Neural progenitor cell (in vitro differentiated cells): ENCODE measurements at regions not wholly inside any gene's neighbourhood (a gene's known extent, or its start where the extent isn't known, plus 50 kb on each side); places are given as distances from the start of the nearest gene placed in this dataset.

Experiments used
- DNase-seq: peaks from one replicate; pipeline ENCODE4 v3.0.0-alpha.2; 2016; ENCODE audit warnings: low spot score
- H2AFZ ChIP-seq: fragments of 200-600 bp; sonication (generic); replicated peaks from 2 replicates; pipeline ENCODE4 v1.6.1; 2016; ENCODE audit warnings: antibody characterized with exemption
- H3F3A ChIP-seq: fragments of 200-600 bp; sonication (generic); 2 replicates; pipeline ENCODE4 v1.6.1; 2016; ENCODE audit warnings: antibody characterized with exemption, low read depth
- H3K27ac ChIP-seq: fragments of 200-600 bp; sonication (generic); 2 replicates; pipeline ENCODE4 v1.5.1; 2016; ENCODE audit warnings: mild to moderate bottlenecking
- H3K27me3 ChIP-seq: fragments of 200-600 bp; sonication (generic); 2 replicates; pipeline ENCODE4 v1.6.1; 2016; ENCODE audit warnings: mild to moderate bottlenecking, moderate library complexity
- H3K36me3 ChIP-seq: fragments of 200-600 bp; sonication (generic); 2 replicates; pipeline ENCODE4 v1.5.1; 2016
- H3K4me1 ChIP-seq: fragments of 200-600 bp; sonication (generic); 2 replicates; pipeline ENCODE4 v1.6.1; 2016; ENCODE audit warnings: mixed run types
- H3K4me2 ChIP-seq: fragments of 200-600 bp; sonication (generic); 2 replicates; pipeline ENCODE4 v1.6.1; 2016
- H3K4me3 ChIP-seq: fragments of 200-600 bp; sonication (generic); 2 replicates; pipeline ENCODE4 v1.5.1; 2016
- H3K79me2 ChIP-seq: fragments of 200-600 bp; sonication (generic); 2 replicates; pipeline ENCODE4 v1.6.1; 2016; ENCODE audit warnings: low read depth
- H3K9ac ChIP-seq: fragments of 200-600 bp; sonication (generic); 2 replicates; pipeline ENCODE4 v1.6.1; 2016
- H3K9me3 ChIP-seq: fragments of 200-600 bp; sonication (generic); 2 replicates; pipeline ENCODE4 v1.5.1; 2016; ENCODE audit warnings: low read depth
- H4K20me1 ChIP-seq: fragments of 200-600 bp; sonication (generic); 2 replicates; pipeline ENCODE4 v1.6.1; 2016; ENCODE audit warnings: low read depth
- H3K27ac Mint-ChIP-seq: 3 replicates; pipeline ENCODE4 v1.8.0; 2021; ENCODE audit warnings: mixed read lengths
- H3K27me3 Mint-ChIP-seq: 2 replicates; pipeline ENCODE4 v1.8.0; 2022; ENCODE audit warnings: low read depth, mild to moderate bottlenecking, inconsistent platforms, moderate library complexity, mixed read lengths; ENCODE audit not compliant: insufficient read depth
- H3K36me3 Mint-ChIP-seq: 3 replicates; pipeline ENCODE4 v1.8.0; 2021; ENCODE audit warnings: mixed read lengths
- H3K4me1 Mint-ChIP-seq: 3 replicates; pipeline ENCODE4 v1.8.0; 2021; ENCODE audit warnings: mixed read lengths
- H3K4me3 Mint-ChIP-seq: 3 replicates; pipeline ENCODE4 v1.8.0; 2021; ENCODE audit warnings: mild to moderate bottlenecking, moderate library complexity, mixed read lengths
- H3K9me3 Mint-ChIP-seq: 3 replicates; pipeline ENCODE4 v1.8.0; 2020; ENCODE audit warnings: mixed read lengths
- EZH2 ChIP-seq: fragments of 200-600 bp; sonication (generic); IDR thresholded peaks from 2 replicates; pipeline ENCODE4 v1.6.1; 2017; ENCODE audit warnings: antibody characterized with exemption, mild to moderate bottlenecking, moderate library complexity
- EZH2phosphoT487 ChIP-seq: fragments of 200-600 bp; sonication (generic); IDR thresholded peaks from 2 replicates; pipeline ENCODE4 v1.6.1; 2017; ENCODE audit warnings: antibody characterized with exemption
- TF ChIP-seq, protein P1 (sequence below): fragments of 200-600 bp; sonication (generic); IDR thresholded peaks from 2 replicates; pipeline ENCODE4 v1.5.1; 2017; ENCODE audit warnings: antibody characterized with exemption, mild to moderate bottlenecking

GRCh38 chr1:219755234-219755633 is 142.3 kb upstream of the ZC3H11B start:
- H2AFZ ChIP-seq: no peak overlapping the region
- H3K36me3 ChIP-seq: no peaks in the 10 kb centered on the region
- Mint-ChIP-seq H3K9me3 (no peaks in the 10 kb centered on the region), H3K4me3 (no peak overlapping the region), H3K36me3 (no peaks in the 10 kb centered on the region), H3K4me1 (peaks cover 14% of the 10 kb centered on the region), H3K27me3 (peaks cover 3% of the 10 kb centered on the region), H3K27ac (no peak overlapping the region)
- no peaks in the 10 kb centered on the region for H4K20me1 ChIP-seq
- TF ChIP-seq EZH2phosphoT487 (no peak), EZH2 (no peak)
- TF ChIP-seq, protein P1, sequence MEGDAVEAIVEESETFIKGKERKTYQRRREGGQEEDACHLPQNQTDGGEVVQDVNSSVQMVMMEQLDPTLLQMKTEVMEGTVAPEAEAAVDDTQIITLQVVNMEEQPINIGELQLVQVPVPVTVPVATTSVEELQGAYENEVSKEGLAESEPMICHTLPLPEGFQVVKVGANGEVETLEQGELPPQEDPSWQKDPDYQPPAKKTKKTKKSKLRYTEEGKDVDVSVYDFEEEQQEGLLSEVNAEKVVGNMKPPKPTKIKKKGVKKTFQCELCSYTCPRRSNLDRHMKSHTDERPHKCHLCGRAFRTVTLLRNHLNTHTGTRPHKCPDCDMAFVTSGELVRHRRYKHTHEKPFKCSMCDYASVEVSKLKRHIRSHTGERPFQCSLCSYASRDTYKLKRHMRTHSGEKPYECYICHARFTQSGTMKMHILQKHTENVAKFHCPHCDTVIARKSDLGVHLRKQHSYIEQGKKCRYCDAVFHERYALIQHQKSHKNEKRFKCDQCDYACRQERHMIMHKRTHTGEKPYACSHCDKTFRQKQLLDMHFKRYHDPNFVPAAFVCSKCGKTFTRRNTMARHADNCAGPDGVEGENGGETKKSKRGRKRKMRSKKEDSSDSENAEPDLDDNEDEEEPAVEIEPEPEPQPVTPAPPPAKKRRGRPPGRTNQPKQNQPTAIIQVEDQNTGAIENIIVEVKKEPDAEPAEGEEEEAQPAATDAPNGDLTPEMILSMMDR: no peak
- H3K4me1 ChIP-seq: no peaks in the 10 kb centered on the region
- no peak for DNase-seq
- no peak overlapping the region for H3K4me2 ChIP-seq
- no peak overlapping the region for H3K9ac ChIP-seq
- no peak overlapping the region for H3K27ac ChIP-seq
- no peaks in the 10 kb centered on the region for H3K9me3 ChIP-seq
- H3K27me3 ChIP-seq: no peaks in the 10 kb centered on the region
- H3K79me2 ChIP-seq: no peaks in the 10 kb centered on the region
- no peaks in the 10 kb centered on the region for H3F3A ChIP-seq
- no peak overlapping the region for H3K4me3 ChIP-seq

- no peak overlapping the region for H3K4me3 Mint-ChIP-seq
- no peak for DNase-seq
- H2AFZ ChIP-seq: no peak overlapping the region
- no peaks in the 10 kb centered on the region for H3K9me3 Mint-ChIP-seq
- H3K27me3 Mint-ChIP-seq: peaks cover 3% of the 10 kb centered on the region
- H3K36me3 Mint-ChIP-seq: no peaks in the 10 kb centered on the region
- no peaks in the 10 kb centered on the region for H3K4me1 ChIP-seq
- no peak overlapping the region for H3K4me3 ChIP-seq
- H3K9me3 ChIP-seq: no peaks in the 10 kb centered on the region
- no peaks in the 10 kb centered on the region for H3K27me3 ChIP-seq
- no peak for TF ChIP-seq EZH2phosphoT487
- TF ChIP-seq EZH2: no peak
- TF ChIP-seq, protein P1: no peak
- H3K9ac ChIP-seq: no peak overlapping the region
- H3K27ac ChIP-seq: no peak overlapping the region
- no peak overlapping the region for H3K4me2 ChIP-seq
- no peaks in the 10 kb centered on the region for H3F3A ChIP-seq
- H3K79me2 ChIP-seq: no peaks in the 10 kb centered on the region
- H3K36me3 ChIP-seq: no peaks in the 10 kb centered on the region
- H3K27ac Mint-ChIP-seq: no peak overlapping the region
- H3K4me1 Mint-ChIP-seq: peaks cover 14% of the 10 kb centered on the region
- no peaks in the 10 kb centered on the region for H4K20me1 ChIP-seq
Measured at GRCh38 chr1:219754767-219755166, 141.9 kb upstream of the ZC3H11B start.

DNA sequence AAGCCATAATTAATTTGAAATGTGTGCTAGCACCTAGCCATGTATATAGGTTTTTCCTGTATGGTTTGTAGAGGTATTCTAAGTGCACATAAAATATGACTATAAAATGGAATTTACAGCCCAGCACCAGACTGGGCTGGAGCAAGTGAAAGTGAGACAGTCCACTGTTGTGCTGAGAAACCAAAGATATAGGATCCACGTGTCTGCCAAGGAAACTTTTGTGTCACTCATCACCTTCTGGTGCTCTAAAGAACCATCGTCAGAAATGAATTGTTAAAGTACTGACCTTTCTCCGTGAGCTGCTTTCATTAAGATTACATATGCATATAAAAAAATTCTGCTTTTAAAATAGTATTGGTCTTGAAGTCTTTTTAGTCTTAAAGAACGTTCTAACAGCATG is 141.0 kb upstream of the ZC3H11B start:
- H3K36me3 ChIP-seq: no peaks in the 10 kb centered on the region
- no peak for DNase-seq
- no peak overlapping the region for H3K4me3 Mint-ChIP-seq
- no peak overlapping the region for H3K9ac ChIP-seq
- H3K79me2 ChIP-seq: no peaks in the 10 kb centered on the region
- no peaks in the 10 kb centered on the region for H3K9me3 Mint-ChIP-seq
- H3K27me3 ChIP-seq: no peaks in the 10 kb centered on the region
- no peak overlapping the region for H3K27ac ChIP-seq
- H2AFZ ChIP-seq: no peak overlapping the region
- no peak overlapping the region for H3K4me2 ChIP-seq
- H3K27ac Mint-ChIP-seq: no peak overlapping the region
- H3K27me3 Mint-ChIP-seq: peaks cover 3% of the 10 kb centered on the region
- H3K4me1 Mint-ChIP-seq: peaks cover 14% of the 10 kb centered on the region
- no peaks in the 10 kb centered on the region for H3K4me1 ChIP-seq
- no peak overlapping the region for H3K4me3 ChIP-seq
- H3K36me3 Mint-ChIP-seq: no peaks in the 10 kb centered on the region
- no peaks in the 10 kb centered on the region for H3K9me3 ChIP-seq
- TF ChIP-seq EZH2 (no peak), EZH2phosphoT487 (no peak)
- TF ChIP-seq, protein P1: no peak
- no peaks in the 10 kb centered on the region for H3F3A ChIP-seq
- no peaks in the 10 kb centered on the region for H4K20me1 ChIP-seq

GRCh38 chr1:219752645-219753044 is 139.7 kb upstream of the ZC3H11B start:
- H3K4me3 ChIP-seq: no peak overlapping the region
- no peak overlapping the region for H2AFZ ChIP-seq
- no peak overlapping the region for H3K9ac ChIP-seq
- no peaks in the 10 kb centered on the region for H3F3A ChIP-seq
- no peaks in the 10 kb centered on the region for H4K20me1 ChIP-seq
- no peak overlapping the region for H3K27ac ChIP-seq
- Mint-ChIP-seq H3K9me3 (no peaks in the 10 kb centered on the region), H3K36me3 (no peaks in the 10 kb centered on the region), H3K27me3 (peaks cover 3% of the 10 kb centered on the region), H3K27ac (no peak overlapping the region), H3K4me3 (no peak overlapping the region), H3K4me1 (peaks cover 15% of the 10 kb centered on the region)
- no peaks in the 10 kb centered on the region for H3K9me3 ChIP-seq
- no peak for DNase-seq
- H3K4me2 ChIP-seq: no peak overlapping the region
- TF ChIP-seq EZH2: no peak
- no peak for TF ChIP-seq EZH2phosphoT487
- TF ChIP-seq, protein P1: no peak
- no peaks in the 10 kb centered on the region for H3K79me2 ChIP-seq
- H3K4me1 ChIP-seq: no peaks in the 10 kb centered on the region
- H3K27me3 ChIP-seq: no peaks in the 10 kb centered on the region
- no peaks in the 10 kb centered on the region for H3K36me3 ChIP-seq
